HCT116 (cell line): ENCODE measurements at regions not wholly inside any gene's neighbourhood (a gene's known extent, or its start where the extent isn't known, plus 50 kb on each side); places are given as distances from the start of the nearest gene placed in this dataset.

Experiments
- CTCF ChIP-seq, 3 experiments: fragments of 200-600 bp in 1 of 3; sonication (generic) in 1 of 3; IDR thresholded peaks in 2 of 3; conservative IDR thresholded peaks in 1 of 3; 2 replicates each; pipeline ENCODE4 v1.5.1; 2012 to 2017; ENCODE audit warnings: low read depth in 2 of 3, low read length in 2 of 3, antibody characterized with exemption in 1 of 3, borderline replicate concordance in 1 of 3, control low read depth in 1 of 3, mild to moderate bottlenecking in 1 of 3, mixed read lengths in 1 of 3, mixed run types in 1 of 3, moderate library complexity in 1 of 3; ENCODE audit not compliant: insufficient read depth in 1 of 3
- EZH2 ChIP-seq: fragments of 200-600 bp; sonication (generic); IDR thresholded peaks from 2 replicates; pipeline ENCODE4 v1.6.1; 2017; ENCODE audit warnings: antibody characterized with exemption, mixed run types
- EZH2phosphoT487 ChIP-seq: fragments of 200-600 bp; IDR thresholded peaks from 2 replicates; pipeline ENCODE4 v1.6.1; 2018; ENCODE audit warnings: antibody characterized with exemption, borderline replicate concordance
- FOSL1 ChIP-seq: IDR thresholded peaks from 2 replicates; pipeline ENCODE4 v1.6.1; 2012; ENCODE audit warnings: low read depth
- JUND ChIP-seq: IDR thresholded peaks from 2 replicates; pipeline ENCODE4 v1.6.1; 2012
- POLR2A ChIP-seq: IDR thresholded peaks from 2 replicates; pipeline ENCODE4 v1.7.0; 2011; ENCODE audit warnings: borderline replicate concordance; ENCODE audit not compliant: insufficient read depth, insufficient read length; ENCODE audit errors: extremely low read depth
- RAD21 ChIP-seq: IDR thresholded peaks from 2 replicates; pipeline ENCODE4 v1.6.1; 2012; ENCODE audit warnings: low read depth, mild to moderate bottlenecking
- REST ChIP-seq: IDR thresholded peaks from 2 replicates; pipeline ENCODE4 v1.6.1; 2012; ENCODE audit warnings: low read depth
- SP1 ChIP-seq: IDR thresholded peaks from 2 replicates; pipeline ENCODE4 v1.6.1; 2012; ENCODE audit warnings: low read depth
- SRF ChIP-seq: IDR thresholded peaks from 2 replicates; pipeline ENCODE4 v1.6.1; 2012; ENCODE audit warnings: low read depth
- ZBTB33 ChIP-seq: IDR thresholded peaks from 2 replicates; pipeline ENCODE4 v1.6.1; 2011; ENCODE audit warnings: mild to moderate bottlenecking, low read length, moderate library complexity; ENCODE audit not compliant: insufficient replicate concordance; ENCODE audit errors: extremely low read depth
- ZFX ChIP-seq: fragments of 450-650 bp; IDR thresholded peaks from 2 replicates; pipeline ENCODE4 v1.6.1; 2017

- TF ChIP-seq ZBTB33 (no peak), CTCF (IDR thresholded peaks at IDR 0.05 in 2 of 3, conservative IDR thresholded peaks at IDR 0.05 in 1 of 3; ENCODE audit: borderline replicate concordance in 1 of 3, insufficient read depth in 1 of 3, low read depth in 2 of 3, low read length in 2 of 3) (no peak), POLR2A (no peak), EZH2 (no peak), SP1 (no peak), EZH2phosphoT487 (no peak), RAD21 (no peak), REST (no peak), JUND (no peak), ZFX (no peak), FOSL1 (no peak), SRF (no peak)
These were observed 1960.8 kb downstream of the OLFM4 start for GRCh38 chr13:54989418-54989817.
